ENCODE measurements at regions not wholly inside any gene's neighbourhood (a gene's known extent, or its start where the extent isn't known, plus 50 kb on each side); places are given as distances from the start of the nearest gene placed in this dataset.
A peak's percentile ranks its signal among the peaks of the same experiment; 100 is the strongest.

- DNase-seq, result peak; percentile 91
Measured at GRCh38 chr9:36728651-36729520, 156.2 kb downstream of the MELK start.

DNA sequence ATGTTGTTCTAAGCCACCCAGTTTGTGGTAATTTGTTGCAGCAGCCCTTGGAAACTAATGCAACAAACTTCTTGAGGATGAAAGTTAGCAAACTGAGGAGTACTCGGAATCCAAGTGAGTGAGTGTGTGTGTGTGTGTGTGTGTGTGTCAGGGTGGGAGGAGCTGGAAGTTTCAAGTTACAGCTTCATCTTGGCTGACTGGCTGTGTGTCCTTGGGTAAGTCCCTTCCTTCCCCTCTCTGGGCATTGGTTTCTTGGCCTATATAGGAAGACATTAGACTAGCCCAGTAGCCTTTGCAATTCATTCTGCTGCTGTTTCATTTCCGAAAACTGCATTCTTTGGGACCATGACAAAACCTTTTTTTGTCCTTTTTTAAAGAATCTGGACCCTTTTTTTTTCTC, 157.2 kb downstream of the MELK start:
- no peak for DNase-seq

- no peak for DNase-seq
Measured at GRCh38 chr9:36730414-36730813, 157.7 kb downstream of the MELK start.

DNA sequence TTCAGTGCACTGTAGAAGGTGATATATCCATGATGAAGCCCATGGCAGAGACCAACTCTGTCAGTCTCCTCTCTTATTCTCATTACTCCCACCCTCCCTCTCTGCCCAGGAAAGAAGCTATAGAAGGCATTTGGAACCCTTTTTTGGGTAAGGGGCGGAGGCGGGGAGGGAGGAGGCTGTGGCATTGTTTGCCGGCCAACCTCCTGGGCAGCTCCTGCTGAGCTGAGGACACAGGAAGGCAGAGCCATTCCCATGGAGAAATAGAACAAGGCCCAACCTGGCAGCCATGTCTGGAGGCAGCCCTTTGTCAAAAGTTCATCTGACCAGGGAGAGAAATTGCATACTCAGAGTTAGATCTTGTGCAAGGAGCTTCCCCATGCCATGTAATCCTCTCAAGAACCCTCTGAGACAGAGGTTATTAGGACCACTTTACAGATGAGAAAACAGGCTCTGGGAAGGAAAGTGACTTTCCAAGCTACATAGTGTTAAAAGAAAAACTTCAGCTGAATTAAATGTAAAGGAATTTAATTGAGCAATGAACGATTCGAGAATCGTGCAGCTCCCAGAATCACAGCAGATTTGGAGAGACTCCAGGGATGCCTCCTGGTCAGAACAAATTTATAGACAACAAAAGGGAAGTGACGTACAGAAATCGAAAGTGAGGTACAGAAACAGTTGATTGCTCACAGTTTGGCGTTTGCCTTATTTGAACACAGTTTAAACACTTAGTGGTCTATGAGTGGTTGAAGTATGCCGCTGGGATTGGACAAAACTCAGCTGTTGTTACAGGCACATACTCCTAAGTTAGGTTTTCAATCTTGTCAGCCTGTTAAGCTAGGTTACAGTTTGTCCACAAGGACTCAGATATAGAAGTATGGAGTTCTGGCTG, 158.6 kb downstream of the MELK start:
- DNase-seq, result no peak

DNA sequence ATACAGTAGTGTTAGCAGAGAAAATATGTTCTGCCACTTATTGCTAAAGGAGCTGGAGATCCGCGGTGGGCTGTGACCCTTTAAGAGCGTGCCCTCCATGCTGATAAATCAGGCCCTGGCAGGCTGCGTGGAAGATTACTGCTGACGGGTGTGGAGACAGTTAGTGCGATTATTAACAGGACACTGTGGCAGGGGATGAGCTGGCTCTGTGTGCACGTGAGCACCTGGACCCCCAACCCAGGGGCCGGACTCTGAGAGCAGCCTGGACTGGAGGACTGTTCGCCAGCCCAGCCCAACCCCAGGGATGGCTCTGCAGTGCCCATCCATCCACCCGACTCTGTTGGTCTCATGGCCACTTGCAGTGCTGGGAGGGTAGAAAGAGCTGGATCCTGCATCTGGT, 162.0 kb downstream of the MELK start:
- no peak for DNase-seq

GRCh38 chr9:36736648-36737047, 164.0 kb downstream of the MELK start:
- DNase-seq, result no peak

DNA sequence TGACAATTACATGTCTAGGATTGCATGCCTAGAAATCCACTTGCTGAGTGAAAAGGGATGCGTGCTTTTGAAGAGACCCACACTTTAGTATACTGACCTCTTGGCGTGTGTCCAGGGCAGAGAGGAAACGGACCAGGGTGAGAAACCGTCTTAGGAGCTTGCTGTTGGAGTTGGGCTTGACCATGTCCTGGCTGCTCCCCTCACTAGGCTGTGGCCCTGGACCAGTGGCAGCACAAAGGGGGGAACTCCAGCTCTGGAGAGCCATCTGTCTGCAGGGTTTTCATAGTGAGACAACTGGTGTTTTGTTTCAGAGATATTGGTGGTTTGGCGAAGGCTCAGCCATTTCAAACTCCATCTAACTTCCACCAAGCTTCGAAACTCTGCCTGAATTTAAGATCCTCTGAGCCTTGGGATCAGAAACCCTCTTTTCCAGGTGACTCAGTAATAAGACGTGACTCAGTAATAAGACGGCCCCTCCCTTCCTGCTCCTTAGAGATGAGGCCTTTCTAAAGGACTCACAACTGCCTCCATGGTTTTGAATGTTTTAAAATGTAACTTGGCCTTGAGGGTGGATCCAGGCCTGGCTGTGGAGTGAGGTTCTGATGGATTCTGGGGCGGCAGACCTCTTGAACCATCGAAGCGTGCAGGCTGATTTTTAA, 165.8 kb downstream of the MELK start:
- no peak for DNase-seq

DNA sequence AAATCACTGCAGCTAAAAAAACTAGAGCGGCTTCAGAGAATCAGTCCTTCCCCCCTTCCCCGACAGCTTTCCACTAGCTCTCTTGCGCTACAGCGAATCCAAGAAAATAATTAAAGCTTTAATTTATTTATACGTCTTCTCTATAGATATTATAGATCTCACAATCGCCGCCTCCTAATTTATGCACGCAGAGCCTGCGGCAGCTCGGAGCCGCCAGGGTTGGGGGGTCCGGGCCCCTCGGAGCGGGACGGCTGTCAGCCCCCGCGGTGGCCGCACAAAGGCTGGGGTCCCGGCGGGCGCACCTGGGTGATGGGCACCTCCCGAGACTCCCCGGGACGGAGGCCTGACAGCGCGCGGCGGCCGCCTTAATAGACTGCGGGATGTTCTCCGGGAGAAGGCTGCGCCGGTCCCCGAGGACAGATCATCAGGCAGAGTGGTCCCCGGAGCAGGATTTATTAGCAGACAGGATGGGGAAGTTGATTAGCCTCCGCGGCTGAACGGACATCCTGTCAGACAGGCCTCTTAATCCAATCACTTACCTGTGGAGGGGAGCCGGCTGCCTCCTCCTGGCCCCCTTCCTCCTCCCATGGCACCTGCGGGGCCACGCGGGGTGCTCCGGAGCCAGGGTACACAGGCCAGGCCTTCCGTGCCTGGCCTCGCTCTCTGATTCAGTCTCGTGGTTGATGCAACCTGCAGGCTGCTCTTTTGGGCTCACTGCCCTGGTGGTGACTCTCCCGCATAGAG, 166.8 kb downstream of the MELK start:
- no peak for DNase-seq

GRCh38 chr9:36742264-36742663, 169.6 kb downstream of the MELK start:
- no peak for DNase-seq

DNA sequence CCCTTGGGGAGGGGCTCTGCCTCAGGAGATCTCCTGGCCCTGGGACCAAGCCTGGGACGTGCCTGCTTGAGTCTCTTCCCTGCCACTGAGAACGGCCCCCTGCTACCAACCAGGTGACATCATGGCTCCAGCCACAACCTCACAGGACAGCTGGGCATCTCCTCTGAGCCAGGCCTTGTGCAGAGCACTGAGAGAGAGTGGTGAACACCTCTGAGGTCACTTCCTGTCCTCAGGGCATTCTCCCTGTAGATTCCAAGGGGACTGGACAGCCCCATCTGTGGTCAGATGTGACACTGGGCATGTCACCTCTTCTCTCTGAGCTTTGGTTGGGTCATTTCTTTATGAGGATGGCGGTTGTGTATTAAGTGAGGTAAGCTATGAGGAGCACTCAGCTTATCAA, 172.0 kb downstream of the MELK start:
- DNase-seq, result no peak

DNA sequence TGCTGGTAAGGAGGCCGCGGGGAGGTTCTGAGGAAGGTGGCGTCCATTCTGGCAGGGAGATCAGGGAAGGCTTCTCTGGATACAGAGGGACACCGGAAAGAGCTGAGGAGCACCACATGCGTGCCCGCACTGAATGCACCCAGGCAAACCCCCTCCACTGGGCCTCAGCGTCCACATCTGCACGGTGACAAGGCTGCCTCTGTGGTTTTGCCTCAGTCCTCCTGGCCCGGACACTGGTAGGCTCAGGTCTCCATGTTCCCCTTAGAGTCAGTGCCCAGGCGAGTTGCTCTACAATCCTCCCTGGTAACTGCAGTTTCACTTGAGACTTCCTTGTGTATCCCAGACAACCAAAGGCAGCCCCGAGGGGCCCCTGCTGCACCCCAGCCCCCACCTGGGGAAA, 173.3 kb downstream of the MELK start:
- DNase-seq, result no peak

DNA sequence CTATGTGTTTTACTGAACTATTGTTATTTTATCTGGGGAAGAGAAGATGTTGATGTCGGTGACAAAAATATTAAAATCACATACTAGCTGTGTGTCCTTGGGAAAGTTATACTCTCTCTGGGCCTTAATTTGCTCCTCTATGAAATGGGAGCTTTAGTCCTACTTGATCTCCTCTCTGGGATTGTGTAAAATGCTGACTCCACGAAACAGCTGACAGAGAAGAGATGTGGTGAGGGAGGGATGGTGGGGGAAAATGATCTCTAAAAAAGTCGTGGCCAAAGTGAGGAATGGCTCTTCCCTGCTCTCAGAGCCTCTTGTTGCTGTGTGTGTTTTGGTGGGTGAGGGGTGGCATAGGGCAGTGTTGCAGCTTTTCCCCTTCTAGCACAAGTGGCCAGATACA, 173.7 kb downstream of the MELK start:
- DNase-seq, result no peak

DNA sequence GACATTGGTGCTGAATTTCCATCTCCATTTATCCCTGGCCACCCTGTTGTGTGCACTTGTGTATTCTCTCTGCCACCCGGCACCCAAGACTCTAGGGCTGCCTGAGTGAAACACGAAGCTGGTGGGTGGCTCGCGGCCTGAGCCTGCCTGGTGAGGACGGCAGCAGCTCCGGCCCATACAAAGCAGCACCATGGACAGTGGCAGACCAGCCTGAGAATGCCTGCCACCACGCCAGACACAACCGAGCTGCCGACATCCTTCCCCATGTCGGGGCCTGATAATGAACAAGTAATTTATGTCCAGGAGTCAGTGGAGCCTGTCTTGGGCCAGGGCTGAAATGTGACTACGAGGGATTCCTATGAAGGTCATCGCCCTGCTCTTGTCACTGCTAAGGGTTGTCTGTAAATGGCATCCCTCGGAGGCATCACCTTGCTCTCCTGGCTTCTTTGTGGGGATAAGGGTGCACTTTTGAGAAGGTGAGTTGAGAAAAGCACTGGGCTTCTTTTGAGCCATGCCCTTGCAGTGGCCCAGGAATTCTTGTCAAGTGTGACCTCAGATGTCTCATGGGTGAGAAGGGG, 175.7 kb downstream of the MELK start:
- DNase-seq, result peak; percentile 61

- no peak for DNase-seq
Measured at GRCh38 chr9:36749461-36749860, 176.8 kb downstream of the MELK start.

- no peak for DNase-seq
Measured at GRCh38 chr9:36750630-36751029, 177.9 kb downstream of the MELK start.

- DNase-seq, result no peak
Measured at GRCh38 chr9:36755019-36755418, 182.3 kb downstream of the MELK start.

DNA sequence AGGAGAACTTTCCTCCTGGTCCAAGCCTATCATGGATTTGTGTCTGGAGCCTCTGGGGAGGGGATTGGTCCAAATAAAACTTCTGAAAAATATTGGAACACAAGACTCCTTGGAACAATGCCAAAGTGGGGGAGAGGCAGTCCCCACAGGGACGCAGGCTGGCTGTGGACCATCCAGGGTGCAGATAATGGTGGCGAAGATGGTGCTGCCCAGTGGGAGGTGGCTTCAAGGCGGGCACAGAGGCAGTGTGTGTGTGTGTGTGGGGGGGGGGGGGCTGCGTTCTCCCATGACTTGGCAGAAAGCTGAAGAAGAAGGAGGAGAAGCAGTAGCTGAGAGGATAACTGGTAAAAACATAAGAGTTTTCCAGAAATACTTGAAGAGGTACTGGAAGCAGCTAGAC, 186.4 kb downstream of the MELK start:
- no peak for DNase-seq

GRCh38 chr9:36759976-36760375, 187.3 kb downstream of the MELK start:
- no peak for DNase-seq

DNA sequence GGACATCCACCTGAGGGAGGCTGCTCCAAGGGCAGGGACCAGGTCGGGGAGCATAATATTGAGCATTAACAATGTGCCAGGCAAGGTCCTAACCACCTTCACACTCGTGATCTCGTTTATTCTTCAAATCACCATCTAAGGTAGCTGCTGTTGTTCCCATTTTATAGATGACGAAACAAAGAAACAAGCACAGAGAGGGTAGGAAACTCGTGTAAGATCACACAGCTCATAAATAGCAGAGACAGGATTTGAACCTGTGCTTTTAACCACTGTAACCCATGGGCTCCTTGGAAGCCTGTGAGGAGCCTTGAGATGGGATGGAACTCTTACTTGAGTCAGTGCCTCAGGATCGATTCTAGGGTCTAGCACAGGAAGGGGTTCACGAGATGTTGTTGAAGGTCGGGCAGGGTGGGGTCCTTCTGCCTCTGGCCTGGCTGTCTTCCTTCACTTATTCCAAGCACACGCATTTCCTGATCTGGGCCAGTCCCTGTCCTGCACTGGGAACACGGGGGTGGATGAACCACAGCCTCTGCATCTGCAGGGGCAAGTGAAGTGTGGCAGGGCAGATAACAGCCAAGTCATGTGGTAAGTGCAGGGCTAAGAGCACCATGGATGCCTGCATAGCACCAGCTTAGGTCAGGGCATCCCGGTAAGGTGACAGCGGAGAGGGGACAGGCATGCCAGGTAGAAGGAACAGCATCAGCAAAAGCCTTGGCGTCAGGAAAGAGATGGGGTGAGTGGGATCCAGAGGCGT, 188.1 kb downstream of the MELK start:
- DNase-seq, result no peak

DNA sequence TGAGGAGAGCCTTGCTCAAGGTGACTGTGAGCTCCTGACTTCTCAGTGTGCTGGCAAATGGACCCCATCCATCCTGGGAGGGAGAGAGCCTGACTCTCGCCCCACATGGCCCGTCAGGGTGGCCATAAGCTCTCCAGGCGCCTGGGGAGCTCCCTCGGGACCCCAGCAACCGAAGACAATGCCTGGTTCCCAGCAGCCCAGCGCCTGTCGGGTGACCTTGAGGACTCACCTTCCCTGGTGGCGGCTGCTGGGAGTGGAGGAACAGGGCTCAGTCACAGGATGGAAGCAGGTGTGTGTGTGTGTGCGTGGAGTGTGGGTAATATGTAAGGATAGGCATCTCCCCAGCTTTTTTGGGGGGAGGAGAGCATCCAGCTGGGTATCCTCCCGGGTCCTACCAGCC, 190.3 kb downstream of the MELK start:
- DNase-seq, result no peak

- no peak for DNase-seq
Measured at GRCh38 chr9:36763778-36764177, 191.1 kb downstream of the MELK start.

Data from activated CD8-positive, alpha-beta memory T cell treated with anti-CD3 and anti-CD28 coated beads, Interleukin-2, amount 50 U/mL, for 48 hours (primary cell).